Gastroesophageal sphincter (tissue), 4 donors: ENCODE measurements at regions not wholly inside any gene's neighbourhood (a gene's known extent, or its start where the extent isn't known, plus 50 kb on each side); places are given as distances from the start of the nearest gene placed in this dataset.

ENCODE experiments used
- ATAC-seq: fragments of 150-250 bp; one replicate; pipeline ENCODE4 v1.9.1; 2016; ENCODE audit warnings: mild to moderate bottlenecking, moderate library complexity
- H3K27ac ChIP-seq, 4 donors: fragments of 200-600 bp; sonication (generic) in 3 of 4; 1 replicate in 3 of 4; 2 replicates in 1 of 4; pipeline ENCODE4 v1.5.1; 2016 to 2019
- H3K27me3 ChIP-seq: fragments of 200-600 bp; sonication (generic); one replicate; pipeline ENCODE4 v1.5.1; 2019
- H3K36me3 ChIP-seq, 2 donors: fragments of 200-600 bp; sonication (generic); one replicate each; pipeline ENCODE4 v1.5.1; 2019; ENCODE audit warnings: control low read depth in 1 of 2
- H3K4me1 ChIP-seq, 3 donors: fragments of 200-600 bp; sonication (generic); 1 replicate in 2 of 3; 2 replicates in 1 of 3; pipeline ENCODE4 v1.5.1; 2016 to 2019; ENCODE audit warnings: control low read depth in 2 of 3
- H3K4me3 ChIP-seq, 2 donors: fragments of 200-600 bp; sonication (generic); one replicate each; pipeline ENCODE4 v1.5.1; 2019; ENCODE audit warnings: mild to moderate bottlenecking in 1 of 2, moderate library complexity in 1 of 2
- H3K9me3 ChIP-seq, 3 donors: fragments of 200-600 bp; sonication (generic); one replicate each; pipeline ENCODE4 v1.5.1; 2017 to 2019; ENCODE audit warnings: control low read depth in 2 of 3
- CTCF ChIP-seq, 4 experiments: fragments of 200-600 bp in 2 of 4; fragments of 450-650 bp in 2 of 4; sonication (generic) in 1 of 4; IDR thresholded peaks; one replicate each; pipeline ENCODE4 v1.5.1; 2017 to 2019; ENCODE audit warnings: antibody characterized with exemption in 4 of 4, mild to moderate bottlenecking in 2 of 4, moderate library complexity in 2 of 4
- EP300 ChIP-seq: sonication (generic); formaldehyde crosslinking; IDR thresholded peaks from one replicate; pipeline ENCODE4 v1.6.1; 2017; ENCODE audit warnings: antibody characterized with exemption, mild to moderate bottlenecking
- POLR2A ChIP-seq, 2 donors: fragments of 450-650 bp; IDR thresholded peaks; one replicate each; pipeline ENCODE4 v1.6.1; 2017; ENCODE audit warnings: antibody characterized with exemption in 2 of 2, mild to moderate bottlenecking in 2 of 2, moderate library complexity in 1 of 2
- POLR2AphosphoS5 ChIP-seq: sonication (generic); formaldehyde crosslinking; IDR thresholded peaks from one replicate; pipeline ENCODE4 v1.6.1; 2017; ENCODE audit warnings: antibody characterized with exemption
- WGBS, 2 donors: methylation state at CpG; one replicate each; pipeline ENCODE4 v1.1.5; 2018; ENCODE audit warnings: low coverage in 1 of 2; 5-methylcytosine and 5-hydroxymethylcytosine counted together

- H3K4me3 ChIP-seq: no peak overlapping the region
- no peaks in the 10 kb centered on the region for H3K9me3 ChIP-seq
- no peaks in the 10 kb centered on the region for H3K36me3 ChIP-seq
- 0 to 3% methylated on average over 7 to 9 of the region's 10 CpGs for WGBS, 2 donors
- ATAC-seq: peak; percentile 89
- H3K27ac ChIP-seq: no peak overlapping the region
- TF ChIP-seq POLR2AphosphoS5: peak; percentile 27
- no peak for TF ChIP-seq EP300
- no peak for TF ChIP-seq POLR2A (IDR thresholded peaks at IDR 0.05)
- TF ChIP-seq CTCF (IDR thresholded peaks at IDR 0.05): peak; percentile 68 to 77 (median 72)
- H3K4me1 ChIP-seq: peaks cover 0 to 11% (median 0%) of the 10 kb centered on the region in 3 donors
- H3K27me3 ChIP-seq: peaks cover 5% of the 10 kb centered on the region
Observed at GRCh38 chr2:191555092-191555742, 122.7 kb upstream of the NABP1 start.

GRCh38 chr2:191556463-191556862 lies 121.5 kb upstream of the NABP1 start:
- H3K4me1 ChIP-seq: peaks cover 0 to 11% (median 0%) of the 10 kb centered on the region in 3 donors
- H3K27me3 ChIP-seq: no peaks in the 10 kb centered on the region
- no peak overlapping the region for H3K27ac ChIP-seq
- H3K36me3 ChIP-seq: no peaks in the 10 kb centered on the region
- no peak for TF ChIP-seq POLR2AphosphoS5
- no peak for TF ChIP-seq EP300
- no peak for TF ChIP-seq CTCF (IDR thresholded peaks at IDR 0.05)
- no peak for TF ChIP-seq POLR2A (IDR thresholded peaks at IDR 0.05)
- no peaks in the 10 kb centered on the region for H3K9me3 ChIP-seq
- 56 to 89% methylated on average over 2 of the region's 2 CpGs for WGBS, 2 donors
- no peak for ATAC-seq
- H3K4me3 ChIP-seq: no peak overlapping the region

- H3K27ac ChIP-seq: no peak overlapping the region
- H3K9me3 ChIP-seq: no peaks in the 10 kb centered on the region
- WGBS, 2 donors: 88 to 91% methylated on average over 4 to 5 of the region's 5 CpGs
- no peak for ATAC-seq
- H3K27me3 ChIP-seq: no peaks in the 10 kb centered on the region
- no peak overlapping the region for H3K4me3 ChIP-seq
- peaks cover 0 to 11% (median 0%) of the 10 kb centered on the region in 3 donors for H3K4me1 ChIP-seq
- H3K36me3 ChIP-seq: no peaks in the 10 kb centered on the region
- TF ChIP-seq EP300: no peak
- no peak for TF ChIP-seq CTCF (IDR thresholded peaks at IDR 0.05)
- no peak for TF ChIP-seq POLR2A (IDR thresholded peaks at IDR 0.05)
- no peak for TF ChIP-seq POLR2AphosphoS5
Observed at GRCh38 chr2:191557841-191558240, 120.1 kb upstream of the NABP1 start.

GRCh38 chr2:191559569-191559968 lies 118.4 kb upstream of the NABP1 start:
- WGBS, 2 donors: 74 to 89% methylated on average over 3 to 4 of the region's 4 CpGs
- no peaks in the 10 kb centered on the region for H3K36me3 ChIP-seq
- H3K9me3 ChIP-seq: no peaks in the 10 kb centered on the region
- no peak for ATAC-seq
- TF ChIP-seq POLR2AphosphoS5 (no peak), CTCF (IDR thresholded peaks at IDR 0.05) (no peak), POLR2A (IDR thresholded peaks at IDR 0.05) (no peak), EP300 (no peak)
- H3K4me3 ChIP-seq: no peak overlapping the region
- peak overlapping the region in 1 of 4 donors; percentile 38 for H3K27ac ChIP-seq
- peaks cover 0 to 11% (median 0%) of the 10 kb centered on the region in 3 donors for H3K4me1 ChIP-seq
- H3K27me3 ChIP-seq: no peaks in the 10 kb centered on the region

- H3K27me3 ChIP-seq: no peaks in the 10 kb centered on the region
- peaks cover 0 to 6% (median 0%) of the 10 kb centered on the region in 3 donors for H3K4me1 ChIP-seq
- TF ChIP-seq POLR2AphosphoS5 (no peak), POLR2A (IDR thresholded peaks at IDR 0.05) (no peak), CTCF (IDR thresholded peaks at IDR 0.05) (no peak), EP300 (no peak)
- H3K36me3 ChIP-seq: no peaks in the 10 kb centered on the region
- H3K27ac ChIP-seq: peak overlapping the region in 2 of 4 donors; percentile 23 to 38
- no peak overlapping the region for H3K4me3 ChIP-seq
- WGBS, 2 donors: 34 to 42% methylated on average over 8 of the region's 13 CpGs
- ATAC-seq: no peak
- H3K9me3 ChIP-seq: no peaks in the 10 kb centered on the region
Observed at GRCh38 chr2:191560411-191560980, 117.4 kb upstream of the NABP1 start.
